ENCODE measurements at regions not wholly inside any gene's neighbourhood (a gene's known extent, or its start where the extent isn't known, plus 50 kb on each side); places are given as distances from the start of the nearest gene placed in this dataset.
A peak's percentile ranks its signal among the peaks of the same experiment; 100 is the strongest.

DNA sequence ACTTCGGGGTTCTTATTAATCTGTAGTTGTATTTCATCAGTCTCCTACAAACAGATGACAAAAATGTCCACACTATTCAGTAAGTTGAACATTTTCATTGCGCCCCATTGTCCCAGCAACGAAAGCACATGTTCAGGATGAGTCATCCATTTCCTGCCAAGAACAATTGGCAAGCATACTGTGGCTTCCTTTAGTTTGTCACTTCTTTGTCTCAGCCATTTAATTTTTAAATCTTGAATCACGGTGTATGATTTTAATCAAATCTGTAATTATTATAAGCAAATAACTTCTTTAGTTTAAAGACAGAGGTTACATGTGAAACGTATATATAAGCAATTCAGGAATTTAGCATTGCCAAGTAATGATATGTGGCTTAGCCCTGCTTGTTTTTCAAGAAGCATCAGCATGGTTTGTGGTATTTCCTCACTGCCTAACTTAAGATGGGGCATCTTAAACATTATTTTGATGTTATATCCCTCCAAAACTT is 211.3 kb upstream of the KRR1 start:
- no peak for DNase-seq (ENCODE audit: low read depth)

DNA sequence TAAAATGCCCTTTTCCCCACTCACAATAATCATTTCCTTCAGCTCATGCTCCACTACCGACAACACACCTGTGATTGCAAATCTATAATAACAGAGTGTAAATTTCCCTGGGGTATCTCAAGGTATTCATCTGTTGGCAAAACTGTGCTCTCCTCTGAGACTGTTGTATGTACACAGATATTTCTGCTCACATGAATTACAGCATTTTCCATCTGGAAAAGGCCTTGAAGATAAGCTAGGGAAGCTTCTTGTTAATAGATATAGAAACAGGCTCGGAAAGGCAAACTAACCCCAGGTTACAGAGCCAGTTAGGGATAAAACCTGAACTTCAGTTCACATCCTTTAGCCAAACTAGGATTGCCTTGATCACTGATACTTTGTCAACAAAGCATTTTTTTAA is 210.4 kb upstream of the KRR1 start:
- DNase-seq (ENCODE audit: low read depth), result no peak

- no peak for DNase-seq (ENCODE audit: low read depth)
These were observed 209.6 kb upstream of the KRR1 start for GRCh38 chr12:75720812-75721641.

DNA sequence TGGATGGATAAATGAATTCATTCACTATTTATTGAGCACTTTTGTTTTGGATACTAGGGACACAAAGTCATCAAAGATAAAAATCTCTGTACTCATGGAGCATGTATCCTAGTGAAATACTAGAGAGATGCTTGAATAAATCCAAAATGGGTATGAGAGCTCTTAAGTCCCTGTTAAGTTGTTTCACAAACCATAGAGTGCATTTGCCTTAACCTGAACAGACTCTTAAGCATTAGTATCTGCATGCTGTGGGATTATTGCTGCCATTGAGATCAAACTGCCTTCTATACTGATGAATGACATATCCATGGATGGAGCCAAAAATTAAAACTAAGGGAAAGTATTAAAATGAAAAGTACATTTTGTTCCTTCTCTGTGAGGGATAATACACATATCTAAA is 206.5 kb upstream of the KRR1 start:
- DNase-seq (ENCODE audit: low read depth), result no peak

GRCh38 chr12:75716291-75717025 is 205.0 kb upstream of the KRR1 start:
- DNase-seq (ENCODE audit: low read depth), result no peak

DNA sequence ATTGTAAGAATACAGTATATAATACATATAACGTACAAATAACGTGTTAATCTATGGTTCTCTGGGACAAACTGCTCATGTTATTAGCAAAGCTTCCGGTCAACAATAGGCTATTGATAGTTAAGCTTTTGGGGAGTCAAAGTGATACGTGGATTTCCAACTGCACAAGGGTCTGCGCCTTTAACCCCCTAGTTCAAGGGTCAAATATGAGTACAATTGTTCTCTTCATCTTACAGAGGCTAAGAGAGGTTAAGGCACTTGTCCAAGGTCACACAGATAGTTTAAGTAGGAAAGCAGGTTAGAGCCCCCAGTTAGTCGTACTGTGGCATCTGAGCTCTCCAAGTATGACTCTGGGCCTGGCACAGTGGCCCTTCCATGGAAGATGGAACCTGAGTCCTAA is 204.3 kb upstream of the KRR1 start:
- DNase-seq (ENCODE audit: low read depth), result no peak

DNA sequence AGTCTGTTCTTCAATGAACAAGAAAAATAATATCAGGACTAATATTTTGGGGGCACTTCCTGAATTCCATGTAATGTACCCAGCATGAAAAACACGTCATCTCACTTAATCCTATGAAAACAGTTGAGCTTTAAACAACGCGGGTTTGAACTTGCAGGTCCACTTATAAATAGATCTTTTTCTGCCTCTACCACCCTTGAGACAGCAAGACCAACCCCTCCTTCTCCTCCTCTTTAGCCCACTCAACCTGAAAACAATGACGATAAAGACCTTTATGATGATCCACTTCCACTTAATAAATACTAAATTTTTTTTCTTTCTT is 203.9 kb upstream of the KRR1 start:
- DNase-seq (ENCODE audit: low read depth), result no peak

DNA sequence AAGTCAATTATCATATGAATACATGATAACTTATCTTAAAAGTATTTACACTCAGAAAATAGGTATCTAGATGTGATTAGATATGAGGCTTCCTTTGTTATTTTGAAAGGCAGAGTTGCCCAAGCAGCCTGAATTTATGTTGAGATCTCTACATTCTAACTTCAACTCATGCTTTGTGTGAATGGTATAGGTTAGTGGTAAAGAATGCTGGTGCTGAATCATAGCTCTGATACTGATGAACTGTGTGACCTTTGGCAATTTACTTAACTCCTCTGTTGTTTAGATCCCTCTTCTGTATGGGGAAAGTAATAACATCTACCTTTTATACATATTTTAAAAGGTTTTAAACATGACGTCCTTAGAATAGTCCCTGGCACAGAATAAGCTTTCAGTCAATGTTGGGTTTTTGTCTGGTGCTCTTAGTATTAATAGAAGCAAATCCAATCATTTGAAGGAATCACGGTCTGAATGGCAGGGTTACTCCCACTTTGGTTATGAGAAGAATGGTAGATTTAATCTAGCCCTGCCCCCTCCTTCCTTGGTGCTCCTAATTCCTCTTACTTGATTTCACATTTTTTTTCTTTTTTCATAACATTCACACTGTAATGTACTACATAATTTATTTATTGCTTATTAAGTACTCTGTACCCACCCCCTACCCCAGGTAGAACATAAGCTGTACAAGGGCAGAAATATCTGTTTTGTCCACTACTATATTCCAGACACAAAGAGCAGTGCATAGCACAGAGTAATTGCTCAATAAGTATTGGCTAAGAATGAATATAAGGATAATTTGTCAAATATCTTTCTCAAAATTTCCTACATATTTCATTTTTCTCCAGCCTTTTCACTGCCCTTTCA is 203.3 kb upstream of the KRR1 start:
- no peak for DNase-seq (ENCODE audit: low read depth)

GRCh38 chr12:75713434-75713833 is 202.0 kb upstream of the KRR1 start:
- no peak for DNase-seq (ENCODE audit: low read depth)

DNA sequence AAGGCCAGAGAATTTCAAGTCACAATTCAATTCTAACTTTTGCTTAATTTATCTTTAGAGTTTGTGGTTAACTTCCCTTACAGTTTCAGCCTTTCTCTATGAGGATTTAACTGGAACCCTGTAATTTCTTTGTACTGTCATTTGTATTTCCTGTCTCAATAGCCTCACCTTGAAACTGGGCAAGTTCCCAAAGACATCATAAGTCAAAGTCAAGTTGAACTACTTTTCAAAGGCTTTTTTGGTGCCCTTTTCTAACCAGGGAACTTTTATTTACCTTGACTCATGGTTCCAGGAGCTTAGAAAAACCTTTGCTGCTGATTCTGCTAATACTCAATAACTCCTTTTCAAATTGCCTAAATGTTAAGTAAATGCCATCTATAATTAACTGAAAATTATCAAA is 200.8 kb upstream of the KRR1 start:
- no peak for DNase-seq (ENCODE audit: low read depth)

DNA sequence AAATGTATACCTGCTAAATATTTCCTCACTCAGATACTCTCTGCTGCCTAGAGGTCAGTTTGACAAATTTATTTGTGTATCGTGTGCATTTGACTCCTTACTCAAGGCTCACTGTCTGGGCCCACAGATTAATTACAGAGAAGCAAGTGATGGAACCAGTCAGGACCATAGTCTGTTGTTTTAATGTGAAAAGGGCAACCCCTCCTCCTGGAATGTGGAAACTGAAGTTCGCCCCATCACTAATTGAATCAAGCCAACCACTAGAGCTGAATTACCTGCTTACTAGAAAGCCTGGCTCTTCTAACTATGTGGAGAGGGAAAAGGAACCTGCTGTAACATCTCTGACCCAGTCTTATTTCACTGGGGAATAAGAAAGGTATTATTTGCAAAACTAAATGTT is 199.9 kb upstream of the KRR1 start:
- no peak for DNase-seq (ENCODE audit: low read depth)

GRCh38 chr12:75710361-75711069 is 199.1 kb upstream of the KRR1 start:
- no peak for DNase-seq (ENCODE audit: low read depth)

DNA sequence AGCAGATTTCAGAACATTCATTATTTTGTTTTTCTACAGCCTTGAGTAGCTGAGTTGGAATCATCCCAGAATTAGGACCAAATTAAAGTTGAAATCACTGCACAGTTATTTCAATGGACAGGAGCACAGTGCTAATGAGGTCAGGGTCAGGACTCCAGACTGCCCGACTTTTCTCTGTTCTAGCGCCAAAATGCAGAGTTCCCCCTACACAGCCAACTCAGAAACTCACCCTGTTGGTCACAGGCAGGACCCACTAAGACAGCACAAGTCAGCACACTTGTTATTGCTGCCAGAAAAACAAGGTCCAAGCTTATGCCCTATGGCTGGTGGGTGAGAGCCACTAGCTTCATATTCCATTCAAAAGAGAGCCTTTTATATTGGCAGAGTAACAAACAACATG is 198.1 kb upstream of the KRR1 start:
- DNase-seq (ENCODE audit: low read depth), result no peak

DNA sequence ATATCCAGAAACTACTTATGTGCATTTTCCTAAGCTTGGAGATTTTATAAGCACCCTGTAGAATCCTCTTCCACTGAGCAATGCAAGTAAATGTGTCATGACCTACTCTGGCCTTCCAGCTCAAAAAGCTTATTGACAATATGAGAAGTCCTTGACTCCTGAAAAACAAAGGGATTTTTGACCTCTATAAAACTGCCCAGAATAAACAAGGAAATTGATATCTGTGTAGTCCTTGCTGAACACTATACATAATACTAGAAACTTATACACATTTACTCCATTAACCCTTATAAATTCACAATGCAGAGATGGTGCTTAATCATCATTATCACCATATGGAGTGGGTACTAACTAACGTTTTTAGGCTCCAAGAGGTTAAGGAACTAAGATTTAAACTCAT is 197.4 kb upstream of the KRR1 start:
- no peak for DNase-seq (ENCODE audit: low read depth)

DNA sequence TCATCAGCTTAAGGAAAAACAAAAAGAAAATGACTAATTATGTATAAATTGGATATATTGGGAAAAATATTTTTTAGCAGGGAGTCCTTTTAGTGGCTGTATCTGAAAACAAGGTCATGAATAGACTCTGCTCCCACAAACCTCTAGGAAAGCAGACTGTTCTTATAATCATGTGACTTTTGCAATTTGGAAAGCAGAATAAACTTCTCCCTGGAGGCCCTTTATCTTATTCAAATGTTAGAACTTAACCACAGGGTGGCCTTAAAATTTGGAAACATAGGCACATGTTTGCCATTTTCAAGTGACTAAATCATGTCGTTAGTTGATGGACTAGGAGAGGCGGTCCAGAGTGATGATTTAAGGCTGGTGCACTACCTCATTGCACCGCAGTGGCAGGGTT is 196.6 kb upstream of the KRR1 start:
- DNase-seq (ENCODE audit: low read depth), result no peak

GRCh38 chr12:75706786-75707605 is 195.6 kb upstream of the KRR1 start:
- peak; percentile 39 for DNase-seq (ENCODE audit: low read depth)

DNA sequence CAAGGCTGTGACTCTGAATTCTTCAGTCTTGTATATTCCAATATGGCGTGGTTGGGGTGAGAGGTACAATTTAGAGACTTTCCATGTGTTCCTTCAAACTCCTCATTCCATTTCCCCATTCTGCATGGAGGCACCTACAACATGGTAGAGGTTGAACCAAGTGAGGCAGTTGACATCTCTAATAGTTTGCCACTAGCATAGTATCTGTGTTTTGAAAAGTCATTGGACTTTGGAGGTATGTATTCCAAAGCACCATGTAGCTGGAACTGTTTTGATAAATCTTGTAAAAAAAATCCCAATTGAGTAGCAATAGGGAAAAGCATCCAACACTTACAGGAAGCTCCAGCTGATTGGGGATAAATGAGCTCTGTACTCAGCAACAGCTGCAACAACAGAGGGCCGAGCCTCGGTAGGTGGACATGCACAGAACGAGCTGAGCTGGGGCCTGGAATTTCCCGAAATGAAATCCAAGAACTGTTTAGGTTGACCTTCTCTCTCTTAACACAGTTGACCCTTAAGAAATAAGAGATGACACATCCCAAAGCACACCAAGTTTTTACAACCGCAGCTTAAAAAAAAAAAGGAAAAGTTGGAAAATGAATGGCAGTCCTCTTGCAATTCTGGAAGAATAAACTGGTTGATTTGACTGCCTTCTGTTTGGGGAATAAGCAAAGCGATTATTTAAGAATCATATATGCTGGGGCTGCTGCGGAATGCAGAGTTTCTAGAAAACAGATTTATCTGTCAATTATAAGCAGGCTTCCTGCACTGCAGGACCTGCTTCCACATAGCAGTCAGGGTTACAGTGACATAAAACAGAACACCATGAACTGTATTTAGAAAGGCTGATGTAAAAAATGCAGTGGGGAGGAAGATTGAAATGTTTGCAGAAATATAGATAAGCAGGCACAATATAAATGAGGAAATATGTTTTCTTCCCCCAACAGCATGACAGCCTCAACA is 194.6 kb upstream of the KRR1 start:
- peak; percentile 29 for DNase-seq (ENCODE audit: low read depth)

DNA sequence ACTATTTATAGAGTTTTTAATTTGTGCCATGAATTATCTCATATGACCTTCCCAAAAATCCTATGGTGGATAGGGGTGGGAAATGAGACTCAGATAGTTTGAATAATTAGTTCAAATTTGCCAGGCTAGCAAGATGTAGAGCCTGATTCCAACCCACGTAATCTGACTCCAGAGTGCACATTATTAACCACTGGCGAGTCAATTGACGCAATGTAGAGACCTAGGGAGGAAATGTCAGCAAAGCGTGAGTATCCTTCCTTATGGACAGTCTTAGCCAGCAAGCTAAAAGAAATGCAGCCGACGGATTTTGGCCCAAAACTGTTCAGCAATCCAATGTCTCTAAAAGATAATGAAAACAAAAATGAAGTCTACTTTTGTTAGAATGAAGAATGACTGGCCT is 193.3 kb upstream of the KRR1 start:
- no peak for DNase-seq (ENCODE audit: low read depth)

GRCh38 chr12:75704208-75704607 is 192.8 kb upstream of the KRR1 start:
- DNase-seq (ENCODE audit: low read depth), result no peak

DNA sequence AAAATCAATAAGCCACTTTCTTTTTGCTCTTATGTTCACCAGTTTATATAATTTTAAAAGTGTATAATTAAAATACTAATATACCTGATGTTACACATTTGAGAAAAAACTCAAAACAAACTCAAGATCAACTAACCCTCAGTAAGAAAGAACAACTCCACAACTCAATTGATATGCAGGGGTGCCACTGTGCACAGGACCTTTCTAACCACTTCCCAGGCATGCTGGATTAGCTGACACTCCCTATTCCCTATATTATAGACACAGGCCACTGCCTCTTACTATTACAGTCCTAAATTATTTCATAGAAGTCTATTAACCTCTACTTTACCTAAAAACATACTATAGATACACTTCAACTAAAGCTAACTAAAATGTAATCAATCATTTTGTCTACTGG is 191.7 kb upstream of the KRR1 start:
- DNase-seq (ENCODE audit: low read depth), result no peak

Measured in CMK (cell line).